ENCODE measurements at regions not wholly inside any gene's neighbourhood (a gene's known extent, or its start where the extent isn't known, plus 50 kb on each side); places are given as distances from the start of the nearest gene placed in this dataset.

DNA sequence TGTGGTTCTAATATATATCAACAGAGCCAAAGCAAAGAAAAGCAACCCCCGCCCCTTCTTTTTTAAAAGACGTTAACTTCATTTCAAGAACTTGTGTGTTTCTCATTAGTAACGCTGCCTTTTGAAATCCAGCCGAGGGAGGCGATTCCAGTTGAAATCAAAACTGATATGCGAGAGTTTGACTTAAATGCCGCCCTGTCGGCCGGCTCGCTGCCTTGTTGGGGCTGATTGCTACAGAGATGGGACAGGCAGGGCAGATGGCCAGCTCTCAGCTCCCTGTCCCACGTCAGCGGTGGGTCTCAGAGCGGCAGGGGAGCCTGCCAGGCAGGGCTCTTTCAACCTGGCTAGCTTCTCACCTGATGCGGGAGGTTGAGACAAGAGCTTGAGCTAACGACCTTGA lies 51.9 kb upstream of the ALX4 start:
- Histone ChIP-seq H3K27ac (peak overlapping the region; percentile 55 to 89), H3K36me3 (no peaks in the 10 kb centered on the region), H3K4me3 (peak overlapping the region in 2 of 3 donors; percentile 34 to 58), H3K27me3 (no peaks in the 10 kb centered on the region), H3K9me3 (no peaks in the 10 kb centered on the region), H3K4me1 (no peaks in the 10 kb centered on the region)
- no peak for TF ChIP-seq POLR2AphosphoS5 (IDR thresholded peaks at IDR 0.05)
- TF ChIP-seq POLR2A (IDR thresholded peaks at IDR 0.05), result no peak
- TF ChIP-seq, protein P1, sequence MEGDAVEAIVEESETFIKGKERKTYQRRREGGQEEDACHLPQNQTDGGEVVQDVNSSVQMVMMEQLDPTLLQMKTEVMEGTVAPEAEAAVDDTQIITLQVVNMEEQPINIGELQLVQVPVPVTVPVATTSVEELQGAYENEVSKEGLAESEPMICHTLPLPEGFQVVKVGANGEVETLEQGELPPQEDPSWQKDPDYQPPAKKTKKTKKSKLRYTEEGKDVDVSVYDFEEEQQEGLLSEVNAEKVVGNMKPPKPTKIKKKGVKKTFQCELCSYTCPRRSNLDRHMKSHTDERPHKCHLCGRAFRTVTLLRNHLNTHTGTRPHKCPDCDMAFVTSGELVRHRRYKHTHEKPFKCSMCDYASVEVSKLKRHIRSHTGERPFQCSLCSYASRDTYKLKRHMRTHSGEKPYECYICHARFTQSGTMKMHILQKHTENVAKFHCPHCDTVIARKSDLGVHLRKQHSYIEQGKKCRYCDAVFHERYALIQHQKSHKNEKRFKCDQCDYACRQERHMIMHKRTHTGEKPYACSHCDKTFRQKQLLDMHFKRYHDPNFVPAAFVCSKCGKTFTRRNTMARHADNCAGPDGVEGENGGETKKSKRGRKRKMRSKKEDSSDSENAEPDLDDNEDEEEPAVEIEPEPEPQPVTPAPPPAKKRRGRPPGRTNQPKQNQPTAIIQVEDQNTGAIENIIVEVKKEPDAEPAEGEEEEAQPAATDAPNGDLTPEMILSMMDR (IDR thresholded peaks at IDR 0.05), result no peak
- intact Hi-C loops (cut with DNase I; ENCODE audit: low total_unique reads), result no loop called here
- DNase-seq (ENCODE audit: low spot score in 2 of 2), result peak in 1 of 2 donors; percentile 18

DNA sequence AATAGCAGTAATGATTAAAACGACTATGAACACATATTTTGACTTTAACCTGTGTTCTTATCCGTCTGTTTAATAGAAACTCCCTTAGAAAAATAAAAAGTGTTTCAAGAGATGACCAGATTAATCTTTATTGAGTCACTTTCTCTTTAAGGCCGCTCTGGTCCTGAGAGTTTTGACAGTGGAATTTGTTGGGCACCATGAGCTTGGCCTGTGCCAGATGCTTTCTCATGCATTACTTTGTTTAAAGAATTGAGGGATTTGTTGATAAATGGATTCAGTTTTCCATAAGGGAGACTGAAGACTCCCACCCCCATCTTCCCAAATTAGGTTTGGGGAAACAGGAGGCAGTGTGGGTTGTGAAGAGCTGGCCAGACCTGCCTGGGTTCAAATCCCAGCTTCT lies 53.2 kb upstream of the ALX4 start:
- no peak for DNase-seq (ENCODE audit: low spot score in 2 of 2)
- no peak overlapping the region for H3K27ac ChIP-seq
- no peaks in the 10 kb centered on the region for H3K27me3 ChIP-seq
- TF ChIP-seq POLR2A (IDR thresholded peaks at IDR 0.05) (no peak), POLR2AphosphoS5 (IDR thresholded peaks at IDR 0.05) (no peak)
- TF ChIP-seq, protein P1 (IDR thresholded peaks at IDR 0.05), result no peak
- H3K9me3 ChIP-seq, result no peaks in the 10 kb centered on the region
- H3K4me3 ChIP-seq, result no peak overlapping the region
- H3K4me1 ChIP-seq, result no peaks in the 10 kb centered on the region
- no peaks in the 10 kb centered on the region for H3K36me3 ChIP-seq
- intact Hi-C loops (cut with DNase I; ENCODE audit: low total_unique reads), result no loop called here

DNA sequence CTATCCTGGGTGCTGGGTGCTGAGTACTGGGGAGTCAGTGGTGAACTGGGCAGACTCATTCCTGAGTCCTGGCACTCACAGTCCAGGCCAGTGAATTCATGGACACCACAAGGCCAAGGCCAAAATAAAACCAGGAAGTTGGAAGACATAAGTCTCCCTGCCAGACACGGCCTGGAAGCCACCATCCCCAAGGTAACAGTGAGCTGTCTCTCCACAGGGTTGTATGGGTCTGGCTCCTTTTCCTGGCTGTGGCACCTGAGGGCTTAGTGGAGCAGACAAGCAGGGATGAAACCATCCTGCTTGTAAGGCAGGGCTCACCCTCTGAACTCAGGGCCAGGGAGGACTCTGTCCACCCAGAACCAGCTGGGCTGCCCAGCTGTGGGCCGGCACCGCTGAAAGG lies 54.7 kb upstream of the ALX4 start:
- Histone ChIP-seq H3K27me3 (no peaks in the 10 kb centered on the region), H3K9me3 (no peaks in the 10 kb centered on the region), H3K27ac (peak overlapping the region in 1 of 2 donors; percentile 12), H3K4me3 (no peak overlapping the region), H3K36me3 (no peaks in the 10 kb centered on the region), H3K4me1 (no peaks in the 10 kb centered on the region)
- no peak for TF ChIP-seq POLR2A (IDR thresholded peaks at IDR 0.05)
- DNase-seq (ENCODE audit: low spot score in 2 of 2), result no peak
- intact Hi-C loops (cut with DNase I; ENCODE audit: low total_unique reads), result no loop called here

DNA sequence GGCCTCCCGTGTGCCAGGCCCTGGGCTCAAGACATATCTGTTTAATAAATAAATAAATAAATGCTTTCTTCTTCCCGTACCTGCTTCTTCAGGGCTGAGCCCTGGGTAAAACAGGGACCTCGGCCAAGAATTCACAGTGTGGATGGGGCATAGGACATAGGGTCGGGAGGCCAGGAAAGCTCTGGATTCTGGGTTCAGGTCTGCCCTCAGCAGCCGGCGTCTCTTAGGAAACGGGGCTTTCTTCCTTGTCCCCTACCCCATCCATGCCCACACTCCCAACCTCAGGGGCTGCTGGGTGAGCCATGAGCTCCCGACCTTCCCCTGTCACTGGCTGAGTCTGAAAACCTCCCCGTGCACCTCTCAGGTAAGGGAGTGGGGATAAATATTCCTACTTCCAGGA lies 55.7 kb upstream of the ALX4 start:
- intact Hi-C loops (cut with DNase I; ENCODE audit: low total_unique reads), result no loop called here
- DNase-seq (ENCODE audit: low spot score in 2 of 2), result no peak

DNA sequence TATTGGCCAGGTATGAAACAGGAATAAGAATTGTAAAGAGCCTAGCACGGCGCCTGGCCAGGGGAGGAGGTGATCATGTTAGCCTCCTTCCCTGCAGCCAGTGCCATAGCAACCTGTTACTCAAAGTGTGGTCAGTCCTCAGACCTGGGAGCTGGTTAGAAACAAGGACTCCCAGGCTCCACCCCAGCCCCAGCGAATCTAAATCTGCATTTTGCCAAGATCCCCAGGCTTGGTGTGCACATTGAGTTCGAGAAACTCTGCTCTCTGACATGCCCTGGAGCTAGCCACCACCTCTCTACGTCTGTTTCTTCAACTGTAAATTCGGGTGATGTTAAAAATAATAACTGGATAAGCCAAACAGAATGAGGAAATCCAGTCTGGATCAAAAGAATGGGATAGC lies 56.1 kb upstream of the ALX4 start:
- TF ChIP-seq POLR2A (IDR thresholded peaks at IDR 0.05), result no peak
- TF ChIP-seq POLR2AphosphoS5 (IDR thresholded peaks at IDR 0.05), result no peak
- TF ChIP-seq, protein P1 (IDR thresholded peaks at IDR 0.05), result no peak
- no peak overlapping the region for H3K27ac ChIP-seq
- no peaks in the 10 kb centered on the region for H3K27me3 ChIP-seq
- H3K9me3 ChIP-seq, result no peaks in the 10 kb centered on the region
- no peak overlapping the region for H3K4me3 ChIP-seq
- no peaks in the 10 kb centered on the region for H3K36me3 ChIP-seq
- intact Hi-C loops (cut with DNase I; ENCODE audit: low total_unique reads), result no loop called here
- no peaks in the 10 kb centered on the region for H3K4me1 ChIP-seq
- DNase-seq (ENCODE audit: low spot score in 2 of 2), result no peak

More for the DNA sequence above, 55.7 kb upstream of the ALX4 start:
- Histone ChIP-seq H3K36me3 (no peaks in the 10 kb centered on the region), H3K27ac (no peak overlapping the region), H3K27me3 (no peaks in the 10 kb centered on the region), H3K9me3 (no peaks in the 10 kb centered on the region), H3K4me3 (no peak overlapping the region), H3K4me1 (no peaks in the 10 kb centered on the region)
- TF ChIP-seq POLR2A (IDR thresholded peaks at IDR 0.05), result no peak
- TF ChIP-seq POLR2AphosphoS5 (IDR thresholded peaks at IDR 0.05), result no peak
- TF ChIP-seq, protein P1 (IDR thresholded peaks at IDR 0.05), result no peak

- Histone ChIP-seq H3K4me3 (no peak overlapping the region), H3K36me3 (no peaks in the 10 kb centered on the region), H3K9me3 (no peaks in the 10 kb centered on the region), H3K27ac (no peak overlapping the region), H3K4me1 (no peaks in the 10 kb centered on the region), H3K27me3 (no peaks in the 10 kb centered on the region)
- intact Hi-C loops (cut with DNase I; ENCODE audit: low total_unique reads), result no loop called here
- TF ChIP-seq POLR2AphosphoS5 (IDR thresholded peaks at IDR 0.05) (no peak), POLR2A (IDR thresholded peaks at IDR 0.05) (no peak)
- TF ChIP-seq, protein P1 (IDR thresholded peaks at IDR 0.05), result no peak
- DNase-seq (ENCODE audit: low spot score in 2 of 2), result no peak
Observed at GRCh38 chr11:44366741-44367140, 56.8 kb upstream of the ALX4 start.
